HG02678 (cell line): ENCODE measurements at regions not wholly inside any gene's neighbourhood (a gene's known extent, or its start where the extent isn't known, plus 50 kb on each side); places are given as distances from the start of the nearest gene placed in this dataset.
"Not testable (repeated sequence)": the region's sequence is repeated elsewhere in the genome, so short reads cannot be mapped to it uniquely, and the experiment has no call there.

Experiments used
- ATAC-seq: cut with Tn5 transposase; IDR thresholded peaks from one replicate; pipeline ENCODE4 v1.9.1; 2021; ENCODE audit warnings: mild to moderate bottlenecking, moderate library complexity; ENCODE audit not compliant: unreplicated experiment

- ATAC-seq, result no peak
These were observed 655.3 kb downstream of the SH3BGRL start for GRCh38 chrX:81857192-81857591.

- no peak for ATAC-seq
These were observed 665.0 kb downstream of the SH3BGRL start for GRCh38 chrX:81866873-81867272.

GRCh38 chrX:81868979-81869378 lies 667.1 kb downstream of the SH3BGRL start:
- no peak for ATAC-seq

- ATAC-seq, result no peak
These were observed 672.9 kb downstream of the SH3BGRL start for GRCh38 chrX:81874807-81875206.

GRCh38 chrX:81875800-81876199 lies 673.9 kb downstream of the SH3BGRL start:
- ATAC-seq, result no peak

- ATAC-seq, result no peak
These were observed 674.5 kb downstream of the SH3BGRL start for GRCh38 chrX:81876437-81876836.

- no peak for ATAC-seq
These were observed 688.6 kb downstream of the SH3BGRL start for GRCh38 chrX:81890521-81890920.

- no peak for ATAC-seq
These were observed 698.6 kb downstream of the SH3BGRL start for GRCh38 chrX:81900522-81900921.

GRCh38 chrX:81925812-81926211 lies 723.9 kb downstream of the SH3BGRL start:
- no peak for ATAC-seq

GRCh38 chrX:81945911-81946310 lies 744.0 kb downstream of the SH3BGRL start:
- ATAC-seq, result not testable (repeated sequence)

- no peak for ATAC-seq
These were observed 755.4 kb downstream of the SH3BGRL start for GRCh38 chrX:81957318-81957717.

- ATAC-seq, result peak; percentile 63
These were observed 756.1 kb downstream of the SH3BGRL start for GRCh38 chrX:81957900-81958545.

- no peak for ATAC-seq
These were observed 758.1 kb downstream of the SH3BGRL start for GRCh38 chrX:81959964-81960363.

- not testable (repeated sequence) for ATAC-seq
These were observed 772.5 kb downstream of the SH3BGRL start for GRCh38 chrX:81974413-81974812.

GRCh38 chrX:81979806-81980515 lies 778.1 kb downstream of the SH3BGRL start:
- ATAC-seq, result no peak

- not testable (repeated sequence) for ATAC-seq
These were observed 785.3 kb downstream of the SH3BGRL start for GRCh38 chrX:81987217-81987616.

GRCh38 chrX:81996166-81996565 lies 794.3 kb downstream of the SH3BGRL start:
- no peak for ATAC-seq

GRCh38 chrX:82029571-82030218 lies 827.8 kb downstream of the SH3BGRL start:
- ATAC-seq, result no peak

- ATAC-seq, result no peak
These were observed 829.3 kb downstream of the SH3BGRL start for GRCh38 chrX:82031250-82031649.

GRCh38 chrX:82038793-82039192 lies 836.9 kb downstream of the SH3BGRL start:
- ATAC-seq, result no peak

- no peak for ATAC-seq
These were observed 839.1 kb downstream of the SH3BGRL start for GRCh38 chrX:82041034-82041433.

GRCh38 chrX:82058728-82059127 lies 856.8 kb downstream of the SH3BGRL start:
- ATAC-seq, result no peak
